Smooth muscle cell (in vitro differentiated cells): ENCODE measurements at regions not wholly inside any gene's neighbourhood (a gene's known extent, or its start where the extent isn't known, plus 50 kb on each side); places are given as distances from the start of the nearest gene placed in this dataset.

ENCODE experiments used
- DNase-seq: peaks from one replicate; lab custom pipeline; 2025; ENCODE audit not compliant: unreplicated experiment; lab: John Stamatoyannopoulos, UW
- H2AFZ ChIP-seq: fragments of 200-600 bp; sonication (generic); 2 replicates; pipeline ENCODE4 v1.6.0; 2016; ENCODE audit warnings: antibody characterized with exemption, low read depth, mild to moderate bottlenecking
- H3F3A ChIP-seq: fragments of 200-600 bp; sonication (generic); 2 replicates; pipeline ENCODE4 v1.6.0; 2017; ENCODE audit warnings: antibody characterized with exemption, low read depth
- H3K27ac ChIP-seq: fragments of 200-600 bp; sonication (generic); 2 replicates; pipeline ENCODE4 v1.5.1; 2016; ENCODE audit warnings: low read depth, mild to moderate bottlenecking
- H3K27me3 ChIP-seq: fragments of 200-600 bp; sonication (generic); 2 replicates; pipeline ENCODE4 v1.6.1; 2016; ENCODE audit warnings: low read depth, mild to moderate bottlenecking
- H3K36me3 ChIP-seq: fragments of 200-600 bp; sonication (generic); 2 replicates; pipeline ENCODE4 v1.5.1; 2016; ENCODE audit warnings: low read depth
- H3K4me1 ChIP-seq: fragments of 200-600 bp; sonication (generic); 2 replicates; pipeline ENCODE4 v1.5.1; 2016; ENCODE audit warnings: low read depth
- H3K4me2 ChIP-seq: fragments of 200-600 bp; sonication (generic); 2 replicates; pipeline ENCODE4 v1.6.0; 2016; ENCODE audit warnings: mild to moderate bottlenecking
- H3K4me3 ChIP-seq: fragments of 200-600 bp; sonication (generic); 2 replicates; pipeline ENCODE4 v1.5.1; 2016; ENCODE audit warnings: mild to moderate bottlenecking
- H3K79me2 ChIP-seq: fragments of 200-600 bp; sonication (generic); 2 replicates; pipeline ENCODE4 v1.6.0; 2016; ENCODE audit warnings: low read depth, mild to moderate bottlenecking
- H3K9ac ChIP-seq: fragments of 200-600 bp; sonication (generic); 2 replicates; pipeline ENCODE4 v1.6.0; 2016; ENCODE audit warnings: low read depth
- H3K9me3 ChIP-seq: fragments of 200-600 bp; sonication (generic); replicated peaks from 2 replicates; pipeline ENCODE4 v1.5.1; 2016; ENCODE audit warnings: low read depth
- H4K20me1 ChIP-seq: fragments of 200-600 bp; sonication (generic); 2 replicates; pipeline ENCODE4 v1.6.0; 2016; ENCODE audit warnings: low read depth
- WGBS: methylation state at CpG from one replicate; pipeline ENCODE4 v1.1.7; 2016; ENCODE audit warnings: low lambda C conversion rate; 5-methylcytosine and 5-hydroxymethylcytosine counted together
- TF ChIP-seq, protein P1 (sequence below): fragments of 200-600 bp; sonication (generic); IDR thresholded peaks from 2 replicates; pipeline ENCODE4 v1.5.1; 2017; ENCODE audit warnings: borderline replicate concordance, mild to moderate bottlenecking, antibody characterized with exemption; ENCODE audit not compliant: insufficient read depth, poor library complexity, severe bottlenecking

DNA sequence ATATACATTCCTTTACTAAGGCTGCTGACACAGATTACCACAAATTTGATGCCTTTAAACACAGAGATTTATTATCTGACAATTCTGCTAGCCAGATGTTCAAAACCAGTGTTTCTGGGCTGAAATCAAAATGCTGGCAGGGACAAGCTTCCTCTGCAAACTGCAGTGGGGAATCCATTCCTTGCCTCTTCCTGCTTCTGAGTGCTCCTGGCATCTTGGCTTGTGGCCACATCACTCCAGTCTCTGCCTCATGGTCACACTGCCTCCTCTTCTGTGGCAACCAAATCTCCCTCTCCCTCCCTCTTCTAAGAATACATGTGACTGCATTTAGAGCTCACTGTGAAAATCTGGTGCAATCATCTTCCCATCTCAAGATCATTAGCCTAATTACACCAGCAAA lies 235.7 kb downstream of the TTC8 start:
- no peaks in the 10 kb centered on the region for H4K20me1 ChIP-seq
- H3K27me3 ChIP-seq, result no peaks in the 10 kb centered on the region
- H3K9ac ChIP-seq, result no peak overlapping the region
- H3K4me1 ChIP-seq, result no peaks in the 10 kb centered on the region
- DNase-seq, result no peak
- TF ChIP-seq, protein P1, sequence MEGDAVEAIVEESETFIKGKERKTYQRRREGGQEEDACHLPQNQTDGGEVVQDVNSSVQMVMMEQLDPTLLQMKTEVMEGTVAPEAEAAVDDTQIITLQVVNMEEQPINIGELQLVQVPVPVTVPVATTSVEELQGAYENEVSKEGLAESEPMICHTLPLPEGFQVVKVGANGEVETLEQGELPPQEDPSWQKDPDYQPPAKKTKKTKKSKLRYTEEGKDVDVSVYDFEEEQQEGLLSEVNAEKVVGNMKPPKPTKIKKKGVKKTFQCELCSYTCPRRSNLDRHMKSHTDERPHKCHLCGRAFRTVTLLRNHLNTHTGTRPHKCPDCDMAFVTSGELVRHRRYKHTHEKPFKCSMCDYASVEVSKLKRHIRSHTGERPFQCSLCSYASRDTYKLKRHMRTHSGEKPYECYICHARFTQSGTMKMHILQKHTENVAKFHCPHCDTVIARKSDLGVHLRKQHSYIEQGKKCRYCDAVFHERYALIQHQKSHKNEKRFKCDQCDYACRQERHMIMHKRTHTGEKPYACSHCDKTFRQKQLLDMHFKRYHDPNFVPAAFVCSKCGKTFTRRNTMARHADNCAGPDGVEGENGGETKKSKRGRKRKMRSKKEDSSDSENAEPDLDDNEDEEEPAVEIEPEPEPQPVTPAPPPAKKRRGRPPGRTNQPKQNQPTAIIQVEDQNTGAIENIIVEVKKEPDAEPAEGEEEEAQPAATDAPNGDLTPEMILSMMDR, result no peak
- no peak overlapping the region for H3K4me2 ChIP-seq
- H3K4me3 ChIP-seq, result no peak overlapping the region
- H3F3A ChIP-seq, result no peaks in the 10 kb centered on the region
- H3K9me3 ChIP-seq, result no peaks in the 10 kb centered on the region
- H3K27ac ChIP-seq, result no peak overlapping the region
- no peaks in the 10 kb centered on the region for H3K36me3 ChIP-seq
- no peaks in the 10 kb centered on the region for H3K79me2 ChIP-seq
- no peak overlapping the region for H2AFZ ChIP-seq

DNA sequence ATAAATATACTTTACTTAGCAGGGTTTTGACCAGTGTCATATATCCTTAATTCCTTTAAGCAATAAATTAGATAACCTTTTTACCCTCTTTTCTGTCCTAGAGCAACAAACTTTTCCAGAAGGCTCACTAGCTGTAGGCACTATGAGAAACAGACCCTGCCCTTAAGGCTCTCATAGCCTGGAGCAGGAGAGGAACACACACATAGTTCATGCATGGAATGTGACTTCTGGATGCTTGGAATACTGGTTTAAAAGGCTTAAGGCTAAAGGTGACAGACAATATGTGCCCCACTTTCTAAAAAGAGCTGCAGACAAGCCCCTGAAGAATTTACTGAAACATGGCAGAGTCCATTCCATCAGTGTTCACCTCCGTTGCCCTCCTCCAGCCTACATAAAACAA lies 237.2 kb downstream of the TTC8 start:
- H3K9me3 ChIP-seq, result no peaks in the 10 kb centered on the region
- H3K9ac ChIP-seq, result no peak overlapping the region
- no peaks in the 10 kb centered on the region for H3K79me2 ChIP-seq
- H3K4me3 ChIP-seq, result no peak overlapping the region
- 68% methylated on average over 1 of the region's 1 CpG for WGBS
- H3K27ac ChIP-seq, result no peak overlapping the region
- no peaks in the 10 kb centered on the region for H4K20me1 ChIP-seq
- H3K4me2 ChIP-seq, result no peak overlapping the region
- H3F3A ChIP-seq, result no peaks in the 10 kb centered on the region
- H3K4me1 ChIP-seq, result no peaks in the 10 kb centered on the region
- no peaks in the 10 kb centered on the region for H3K27me3 ChIP-seq
- TF ChIP-seq, protein P1, result no peak
- no peaks in the 10 kb centered on the region for H3K36me3 ChIP-seq
- no peak overlapping the region for H2AFZ ChIP-seq
- DNase-seq, result no peak

DNA sequence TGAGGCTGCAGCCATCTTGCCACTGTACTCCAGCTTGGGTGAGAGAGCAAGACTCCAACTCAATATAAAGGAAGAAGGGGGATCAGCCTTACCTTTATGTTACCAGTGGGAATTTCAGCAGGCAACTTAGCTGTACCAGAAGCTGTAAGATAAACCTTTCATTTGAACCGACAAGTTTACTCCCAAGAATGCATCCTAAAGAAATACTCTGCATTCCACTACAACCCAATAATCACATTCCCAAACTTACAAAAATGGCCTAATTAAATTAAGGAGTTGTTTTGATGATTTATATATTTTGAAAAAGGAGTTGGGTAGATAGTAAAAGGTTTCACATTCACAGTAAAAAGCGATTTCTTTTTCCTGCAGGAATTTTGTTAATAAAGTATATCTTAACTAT lies 241.4 kb downstream of the TTC8 start:
- H3K4me3 ChIP-seq, result no peak overlapping the region
- H3K79me2 ChIP-seq, result no peaks in the 10 kb centered on the region
- H3K4me1 ChIP-seq, result no peaks in the 10 kb centered on the region
- H3K9ac ChIP-seq, result no peak overlapping the region
- WGBS, result 69% methylated on average over 2 of the region's 2 CpGs
- DNase-seq, result no peak
- TF ChIP-seq, protein P1, result no peak
- H3K4me2 ChIP-seq, result no peak overlapping the region
- no peaks in the 10 kb centered on the region for H4K20me1 ChIP-seq
- no peaks in the 10 kb centered on the region for H3F3A ChIP-seq
- H3K36me3 ChIP-seq, result no peaks in the 10 kb centered on the region
- no peak overlapping the region for H3K27ac ChIP-seq
- no peaks in the 10 kb centered on the region for H3K27me3 ChIP-seq
- H3K9me3 ChIP-seq, result no peaks in the 10 kb centered on the region
- H2AFZ ChIP-seq, result no peak overlapping the region

DNA sequence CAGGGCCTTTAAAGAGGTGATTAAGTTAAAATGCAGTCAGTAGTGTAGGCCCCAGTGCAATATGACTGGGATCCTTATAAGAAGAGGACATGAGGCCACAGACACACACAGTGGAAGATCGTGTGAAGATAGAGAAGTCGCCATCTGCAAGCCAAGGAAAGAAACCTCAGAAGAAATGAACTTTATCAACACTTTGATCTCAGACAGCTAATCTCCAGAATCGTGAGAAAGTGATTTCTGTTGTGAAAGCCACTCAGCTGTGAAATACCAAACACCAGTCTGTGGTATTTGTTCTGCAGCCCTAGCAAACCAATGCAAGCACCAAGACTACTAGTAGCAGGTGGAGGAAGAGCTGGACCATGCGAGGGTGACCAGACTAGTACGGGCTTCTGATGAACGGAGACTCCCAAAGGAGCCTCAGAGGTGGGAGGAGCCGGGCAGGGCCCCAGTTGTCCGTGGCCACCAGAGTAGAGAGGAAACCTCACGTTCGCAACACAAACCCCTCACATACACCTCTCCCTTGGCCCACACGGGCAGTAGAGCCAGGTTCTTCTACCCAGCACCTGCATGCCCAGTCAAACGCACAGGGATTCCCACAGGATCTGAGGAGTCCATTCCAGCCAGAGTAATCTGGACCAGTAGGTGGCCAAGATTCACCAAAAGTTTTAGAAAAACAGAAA lies 243.0 kb downstream of the TTC8 start:
- Histone ChIP-seq H3K4me2 (no peak overlapping the region), H3K9ac (no peak overlapping the region), H3K9me3 (no peaks in the 10 kb centered on the region), H3F3A (no peaks in the 10 kb centered on the region), H4K20me1 (no peaks in the 10 kb centered on the region), H3K4me1 (no peaks in the 10 kb centered on the region), H3K27ac (no peak overlapping the region), H3K4me3 (no peak overlapping the region), H2AFZ (no peak overlapping the region), H3K79me2 (no peaks in the 10 kb centered on the region), H3K27me3 (no peaks in the 10 kb centered on the region), H3K36me3 (no peaks in the 10 kb centered on the region)
- DNase-seq, result no peak
- 66% methylated on average over 12 of the region's 12 CpGs for WGBS
- TF ChIP-seq, protein P1, result no peak
